Neural progenitor cell (in vitro differentiated cells): ENCODE measurements at regions not wholly inside any gene's neighbourhood (a gene's known extent, or its start where the extent isn't known, plus 50 kb on each side); places are given as distances from the start of the nearest gene placed in this dataset.

Source experiments
- EZH2 ChIP-seq: fragments of 200-600 bp; sonication (generic); IDR thresholded peaks from 2 replicates; pipeline ENCODE4 v1.6.1; 2017; ENCODE audit warnings: antibody characterized with exemption, mild to moderate bottlenecking, moderate library complexity
- EZH2phosphoT487 ChIP-seq: fragments of 200-600 bp; sonication (generic); IDR thresholded peaks from 2 replicates; pipeline ENCODE4 v1.6.1; 2017; ENCODE audit warnings: antibody characterized with exemption
- TF ChIP-seq, protein P1 (sequence below): fragments of 200-600 bp; sonication (generic); IDR thresholded peaks from 2 replicates; pipeline ENCODE4 v1.5.1; 2017; ENCODE audit warnings: antibody characterized with exemption, mild to moderate bottlenecking

DNA sequence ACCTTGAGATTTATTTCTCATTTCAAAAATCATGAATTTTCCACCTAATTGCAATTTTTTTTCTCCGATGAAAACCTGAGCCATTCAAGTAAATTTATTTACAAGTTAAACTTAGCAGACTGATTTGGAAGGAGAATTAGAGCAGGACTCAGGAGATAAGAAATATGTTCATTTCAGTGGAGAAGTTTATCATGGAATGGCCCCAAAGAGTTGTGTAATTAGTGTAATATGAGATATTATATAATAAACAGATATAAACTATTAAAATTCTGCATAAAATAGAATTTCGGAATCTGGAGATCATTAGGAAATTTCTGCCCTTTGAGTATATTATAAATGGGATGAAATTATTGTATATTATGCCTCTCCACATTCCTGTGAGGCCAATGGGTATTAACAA lies 596.8 kb downstream of the QKI start:
- TF ChIP-seq, protein P1, sequence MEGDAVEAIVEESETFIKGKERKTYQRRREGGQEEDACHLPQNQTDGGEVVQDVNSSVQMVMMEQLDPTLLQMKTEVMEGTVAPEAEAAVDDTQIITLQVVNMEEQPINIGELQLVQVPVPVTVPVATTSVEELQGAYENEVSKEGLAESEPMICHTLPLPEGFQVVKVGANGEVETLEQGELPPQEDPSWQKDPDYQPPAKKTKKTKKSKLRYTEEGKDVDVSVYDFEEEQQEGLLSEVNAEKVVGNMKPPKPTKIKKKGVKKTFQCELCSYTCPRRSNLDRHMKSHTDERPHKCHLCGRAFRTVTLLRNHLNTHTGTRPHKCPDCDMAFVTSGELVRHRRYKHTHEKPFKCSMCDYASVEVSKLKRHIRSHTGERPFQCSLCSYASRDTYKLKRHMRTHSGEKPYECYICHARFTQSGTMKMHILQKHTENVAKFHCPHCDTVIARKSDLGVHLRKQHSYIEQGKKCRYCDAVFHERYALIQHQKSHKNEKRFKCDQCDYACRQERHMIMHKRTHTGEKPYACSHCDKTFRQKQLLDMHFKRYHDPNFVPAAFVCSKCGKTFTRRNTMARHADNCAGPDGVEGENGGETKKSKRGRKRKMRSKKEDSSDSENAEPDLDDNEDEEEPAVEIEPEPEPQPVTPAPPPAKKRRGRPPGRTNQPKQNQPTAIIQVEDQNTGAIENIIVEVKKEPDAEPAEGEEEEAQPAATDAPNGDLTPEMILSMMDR: no peak
- TF ChIP-seq EZH2phosphoT487 (no peak), EZH2 (no peak)
